NCI-H1417 (cell line): ENCODE measurements at regions not wholly inside any gene's neighbourhood (a gene's known extent, or its start where the extent isn't known, plus 50 kb on each side); places are given as distances from the start of the nearest gene placed in this dataset.
"Not testable (repeated sequence)": the region's sequence is repeated elsewhere in the genome, so short reads cannot be mapped to it uniquely, and the experiment has no call there.

Source experiments
- DNase-seq, 3 experiments: peaks; one replicate each; lab custom pipeline; 2025; lab: John Stamatoyannopoulos, UW

DNA sequence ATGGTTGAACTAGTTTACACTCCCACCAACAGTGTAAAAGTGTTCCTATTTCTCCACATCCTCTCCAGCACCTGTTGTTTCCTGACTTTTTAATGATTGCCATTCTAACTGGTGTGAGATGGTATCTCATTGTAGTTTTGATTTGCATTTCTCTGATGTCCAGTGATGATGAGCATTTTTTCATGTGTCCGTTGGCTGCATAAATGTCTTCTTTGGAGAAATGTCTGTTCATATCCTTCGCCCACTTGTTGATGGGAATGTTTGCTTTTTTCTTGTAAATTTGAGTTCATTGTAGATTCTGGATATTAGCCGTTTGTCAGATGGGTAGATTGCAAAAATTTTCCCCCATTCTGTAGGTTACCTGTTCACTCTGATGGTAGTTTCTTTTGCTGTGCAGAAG is 155.0 kb upstream of the CNKSR2 start:
- DNase-seq, result not testable (repeated sequence)

DNA sequence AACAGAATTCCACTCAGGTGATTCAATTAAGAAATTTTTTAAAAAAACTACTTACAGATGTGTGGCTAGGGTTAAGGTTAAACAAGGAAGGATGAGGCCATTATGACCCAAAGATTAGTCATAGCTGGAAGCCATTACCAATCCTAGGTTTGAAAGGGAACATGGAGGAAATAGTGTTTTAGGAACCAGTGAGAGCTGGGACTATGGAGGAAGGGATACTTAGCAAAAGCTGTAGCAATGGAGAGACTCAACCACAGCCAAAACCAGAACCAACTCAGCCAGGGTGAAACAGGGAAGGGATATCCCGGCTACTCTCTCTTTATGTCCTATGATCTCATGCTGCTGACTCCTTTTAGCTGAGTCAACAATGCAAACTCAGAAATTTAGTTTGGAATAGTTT is 148.6 kb upstream of the CNKSR2 start:
- DNase-seq, result no peak

DNA sequence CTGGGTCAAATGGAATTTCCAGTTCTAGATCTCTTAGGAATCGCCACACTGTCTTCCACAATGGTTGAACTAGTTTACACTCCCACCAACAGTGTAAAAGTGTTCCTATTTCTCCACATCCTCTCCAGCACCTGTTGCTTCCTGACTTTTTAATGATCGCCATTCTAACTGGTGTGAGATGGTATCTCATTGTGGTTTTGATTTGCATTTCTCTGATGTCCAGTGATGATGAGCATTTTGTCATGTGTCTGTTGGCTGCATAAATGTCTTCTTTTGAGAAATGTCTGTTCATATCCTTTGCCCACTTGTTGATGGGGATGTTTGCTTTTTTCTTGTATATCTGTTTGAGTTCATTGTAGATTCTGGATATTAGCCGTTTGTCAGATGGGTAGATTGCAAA is 145.2 kb upstream of the CNKSR2 start:
- not testable (repeated sequence) for DNase-seq

DNA sequence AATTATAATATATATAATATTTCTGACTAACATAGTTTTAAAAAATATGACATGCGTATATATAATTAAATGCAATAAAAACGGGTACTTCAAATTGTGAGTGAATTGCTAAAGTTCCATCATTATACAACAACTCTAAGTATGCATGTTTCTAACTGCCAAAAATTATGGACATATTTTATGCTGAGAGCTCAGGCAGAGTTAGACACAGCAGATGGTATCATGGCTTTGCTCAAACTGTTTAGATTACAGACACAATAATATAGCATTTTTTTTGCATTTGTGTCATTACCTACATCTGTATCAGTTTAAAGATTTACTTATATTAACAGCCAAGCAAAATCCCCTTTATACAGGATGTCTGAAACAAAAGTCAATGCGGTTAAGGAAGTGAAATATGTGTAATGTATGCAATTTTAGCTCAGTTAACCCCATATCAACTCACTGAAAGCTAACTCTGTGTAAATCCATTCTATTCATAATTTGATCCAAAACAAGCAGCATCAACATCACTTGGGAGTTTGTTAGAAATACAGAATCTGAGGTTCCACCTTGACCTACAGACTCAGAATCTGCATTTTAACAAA is 119.1 kb upstream of the CNKSR2 start:
- DNase-seq, result no peak

DNA sequence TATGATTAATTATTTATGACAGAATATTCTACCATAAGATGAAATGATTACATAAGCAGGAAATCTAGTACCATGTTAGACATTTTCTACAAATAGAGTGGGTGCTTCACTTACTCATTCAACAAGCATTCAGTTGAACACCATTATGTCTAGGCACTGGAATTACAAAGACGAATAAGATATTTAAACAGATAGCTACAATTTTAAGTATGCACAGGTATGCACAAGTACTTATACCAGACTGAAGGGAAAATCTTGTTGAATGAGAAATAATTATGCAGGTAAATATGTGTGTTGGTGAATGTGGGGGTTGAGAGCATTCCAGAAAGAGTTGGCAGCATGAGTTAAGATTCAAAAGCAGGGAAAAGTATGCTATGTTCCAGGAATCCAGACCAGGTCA is 107.3 kb upstream of the CNKSR2 start:
- no peak for DNase-seq

DNA sequence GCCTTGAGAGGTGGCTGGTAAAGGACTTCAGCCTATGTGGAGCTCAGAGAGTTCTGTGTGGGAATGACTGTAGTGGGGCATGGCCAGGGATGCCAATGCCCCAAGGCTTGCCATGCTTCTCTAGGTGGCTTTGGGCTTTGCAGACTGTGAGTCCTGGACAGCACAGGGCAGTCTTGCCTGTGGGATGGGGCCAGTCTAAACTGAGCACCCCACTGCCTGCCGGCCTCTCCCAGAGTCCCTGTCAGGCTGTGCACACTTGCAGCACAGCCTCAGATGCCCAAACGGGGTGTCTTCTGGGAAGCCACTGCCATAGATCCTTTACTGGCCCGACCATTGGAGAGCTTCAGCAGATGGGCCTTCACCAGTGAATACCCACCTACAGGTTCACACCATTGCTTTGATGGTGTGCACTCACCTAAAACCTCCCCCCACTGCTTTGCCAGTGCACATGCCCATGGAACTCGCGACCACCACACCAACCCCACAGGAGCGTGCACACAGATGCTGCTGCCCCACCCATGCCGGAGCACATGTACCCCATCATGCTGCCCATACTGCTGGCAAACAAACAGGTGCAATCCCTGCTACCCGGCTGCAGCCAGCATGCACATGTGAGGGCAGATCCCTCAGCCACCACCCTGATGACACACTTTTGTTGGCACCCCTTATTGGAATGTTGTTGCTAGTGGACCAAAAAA is 97.3 kb upstream of the CNKSR2 start:
- DNase-seq, result no peak

DNA sequence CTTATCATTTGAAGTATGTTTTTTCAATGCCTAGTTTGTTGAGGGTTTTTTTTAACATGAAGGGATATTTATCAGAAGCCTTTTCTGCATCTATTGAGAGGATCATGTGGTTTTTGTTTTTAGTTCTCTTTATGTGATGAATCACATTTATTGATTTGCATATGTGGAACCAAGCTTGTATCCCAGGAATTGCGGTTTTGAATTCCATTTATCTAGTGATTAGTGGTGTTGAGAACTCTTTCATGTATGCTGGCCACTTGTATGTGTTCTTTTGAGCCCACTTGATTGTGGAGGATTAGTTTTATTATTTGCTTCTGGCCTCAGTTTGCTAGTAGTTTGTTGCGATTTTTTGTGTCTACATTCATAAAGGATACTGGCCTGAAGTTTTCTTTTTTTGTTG is 85.0 kb upstream of the CNKSR2 start:
- no peak for DNase-seq

DNA sequence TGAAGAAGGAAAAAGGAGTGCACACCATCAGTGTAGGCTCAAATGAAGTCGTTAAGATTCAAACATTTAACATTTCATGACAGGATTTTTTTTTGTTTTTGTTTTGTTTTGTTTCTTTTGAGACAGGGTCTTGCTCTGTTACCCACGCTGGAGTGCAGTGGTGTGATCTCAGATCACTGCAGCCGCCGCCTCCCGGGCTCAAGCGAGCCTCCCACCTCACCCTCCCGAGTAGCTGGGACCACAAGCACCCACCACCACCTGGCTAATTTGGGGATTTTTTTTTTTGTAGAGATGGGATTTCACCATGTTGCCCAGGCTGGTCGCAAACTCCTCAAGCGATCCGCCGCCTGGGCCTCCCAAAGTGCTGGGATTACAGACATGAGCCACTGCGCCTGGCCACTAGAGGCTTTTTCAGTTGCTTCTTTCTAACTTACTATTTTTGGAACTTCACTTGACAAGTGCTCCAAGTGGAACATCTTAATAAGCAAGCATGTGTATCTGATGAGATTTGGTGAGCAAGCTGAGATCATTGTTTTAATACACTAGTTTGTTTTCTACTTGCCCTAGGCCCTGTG is 78.9 kb upstream of the CNKSR2 start:
- no peak for DNase-seq

DNA sequence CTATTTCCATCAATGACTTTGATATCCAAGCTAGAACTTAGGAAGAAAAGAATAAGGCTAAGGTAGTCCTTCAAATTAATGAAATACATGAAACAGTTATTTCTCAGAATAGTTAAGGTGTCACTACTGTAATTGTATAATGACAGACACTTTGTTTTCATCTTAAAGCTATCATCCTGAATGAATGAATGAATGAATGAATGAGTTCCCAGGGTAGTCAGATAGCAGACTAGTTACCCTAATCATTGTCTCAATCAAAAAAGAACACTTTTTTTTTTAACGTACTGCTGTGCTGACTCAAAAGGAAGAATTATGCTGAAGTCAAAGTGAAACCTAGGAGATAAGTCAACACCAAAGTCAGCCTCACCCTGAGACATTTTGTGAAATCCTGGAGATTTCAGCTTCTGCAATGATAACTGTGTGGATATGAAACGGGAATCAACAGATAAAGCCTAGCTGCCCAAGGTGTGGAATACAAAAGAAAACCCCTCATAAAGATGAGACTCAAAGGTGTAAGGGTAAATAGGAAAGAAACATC is 68.3 kb upstream of the CNKSR2 start:
- no peak for DNase-seq

DNA sequence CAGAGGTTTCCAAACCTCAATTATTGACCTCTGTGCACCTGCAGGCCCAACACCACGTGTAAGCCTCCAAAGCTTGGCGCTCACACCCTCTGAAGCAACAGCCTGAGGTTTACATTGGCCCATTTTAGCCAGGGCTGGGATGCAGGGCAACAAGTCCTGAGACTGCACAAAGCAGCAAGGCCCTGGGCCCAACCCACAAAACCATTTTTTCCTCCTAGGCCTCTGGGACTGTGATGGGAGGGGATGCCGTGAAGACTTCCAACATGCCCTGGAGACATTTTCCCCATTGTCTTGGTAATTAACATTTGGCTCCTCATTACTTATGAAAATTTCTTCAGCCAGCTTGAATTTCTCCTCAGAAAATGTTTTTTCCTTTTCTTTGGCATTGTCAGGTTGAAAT is 54.9 kb upstream of the CNKSR2 start:
- DNase-seq, result no peak
